C4-2B (cell line): ENCODE measurements at regions not wholly inside any gene's neighbourhood (a gene's known extent, or its start where the extent isn't known, plus 50 kb on each side); places are given as distances from the start of the nearest gene placed in this dataset.

Experiments
- CTCF ChIP-seq: fragments of 450-650 bp; conservative IDR thresholded peaks from 2 replicates; pipeline ENCODE4 v1.5.1; 2017; ENCODE audit warnings: mild to moderate bottlenecking
- ZFX ChIP-seq: fragments of 450-650 bp; IDR thresholded peaks from 2 replicates; pipeline ENCODE4 v1.6.1; 2017

GRCh38 chr2:157935378-157935906, 59.3 kb upstream of the ACVR1 start:
- TF ChIP-seq CTCF, result no peak
- TF ChIP-seq ZFX, result no peak
